GM21360 (cell line): ENCODE measurements at regions not wholly inside any gene's neighbourhood (a gene's known extent, or its start where the extent isn't known, plus 50 kb on each side); places are given as distances from the start of the nearest gene placed in this dataset.
"Not testable (repeated sequence)": the region's sequence is repeated elsewhere in the genome, so short reads cannot be mapped to it uniquely, and the experiment has no call there.

Experiments used
- ATAC-seq: cut with Tn5 transposase; IDR thresholded peaks from one replicate; pipeline ENCODE4 v1.9.1; 2021; ENCODE audit warnings: mild to moderate bottlenecking, moderate library complexity; ENCODE audit not compliant: unreplicated experiment

GRCh38 chr10:109809954-109810353 lies 113.4 kb downstream of the XPNPEP1 start:
- ATAC-seq: not testable (repeated sequence)

DNA sequence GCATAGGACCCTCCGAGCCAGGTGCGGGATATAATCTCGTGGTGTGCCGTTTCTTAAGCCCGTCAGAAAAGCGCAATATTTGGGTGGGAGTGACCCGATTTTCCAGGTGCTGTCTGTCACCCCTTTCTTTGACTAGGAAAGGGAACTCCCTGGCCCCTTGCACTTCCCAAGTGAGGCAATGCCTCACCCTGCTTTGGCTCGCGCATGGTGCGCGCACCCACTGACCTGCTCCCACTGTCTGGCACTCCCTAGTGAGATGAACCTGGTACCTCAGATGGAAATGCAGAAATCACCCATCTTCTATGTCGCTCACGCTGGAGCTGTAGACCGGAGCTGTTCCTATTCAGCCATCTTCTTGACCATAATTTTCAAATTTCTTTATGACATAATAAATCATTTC lies 122.1 kb downstream of the XPNPEP1 start:
- not testable (repeated sequence) for ATAC-seq

GRCh38 chr10:109790647-109791046 lies 132.7 kb downstream of the XPNPEP1 start:
- ATAC-seq: no peak

GRCh38 chr10:109784236-109784635 lies 139.1 kb downstream of the XPNPEP1 start:
- ATAC-seq: no peak

DNA sequence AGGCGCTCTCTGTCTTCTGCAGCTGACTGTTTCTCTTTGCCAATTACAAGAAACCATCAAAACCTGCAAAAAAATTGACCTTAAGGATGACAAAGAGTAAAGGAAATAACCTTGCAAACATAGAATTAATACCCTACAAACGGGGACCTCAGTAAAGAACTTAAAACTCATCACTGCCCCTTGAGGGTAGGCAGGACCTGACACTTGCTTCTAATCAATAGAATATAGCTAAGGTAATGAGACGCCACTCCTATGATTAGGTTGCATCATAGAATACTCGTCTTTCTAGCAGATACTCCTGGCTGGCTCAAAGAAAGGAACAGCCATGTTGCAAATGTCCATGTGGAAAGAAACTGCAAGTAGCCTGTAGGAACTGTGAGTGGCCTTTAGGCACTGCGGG lies 140.0 kb downstream of the XPNPEP1 start:
- no peak for ATAC-seq

- ATAC-seq: no peak
These were observed 142.3 kb downstream of the XPNPEP1 start for GRCh38 chr10:109780997-109781396.

GRCh38 chr10:109778993-109779392 lies 144.3 kb downstream of the XPNPEP1 start:
- ATAC-seq: no peak

GRCh38 chr10:109774121-109774440 lies 149.2 kb downstream of the XPNPEP1 start:
- ATAC-seq: no peak

DNA sequence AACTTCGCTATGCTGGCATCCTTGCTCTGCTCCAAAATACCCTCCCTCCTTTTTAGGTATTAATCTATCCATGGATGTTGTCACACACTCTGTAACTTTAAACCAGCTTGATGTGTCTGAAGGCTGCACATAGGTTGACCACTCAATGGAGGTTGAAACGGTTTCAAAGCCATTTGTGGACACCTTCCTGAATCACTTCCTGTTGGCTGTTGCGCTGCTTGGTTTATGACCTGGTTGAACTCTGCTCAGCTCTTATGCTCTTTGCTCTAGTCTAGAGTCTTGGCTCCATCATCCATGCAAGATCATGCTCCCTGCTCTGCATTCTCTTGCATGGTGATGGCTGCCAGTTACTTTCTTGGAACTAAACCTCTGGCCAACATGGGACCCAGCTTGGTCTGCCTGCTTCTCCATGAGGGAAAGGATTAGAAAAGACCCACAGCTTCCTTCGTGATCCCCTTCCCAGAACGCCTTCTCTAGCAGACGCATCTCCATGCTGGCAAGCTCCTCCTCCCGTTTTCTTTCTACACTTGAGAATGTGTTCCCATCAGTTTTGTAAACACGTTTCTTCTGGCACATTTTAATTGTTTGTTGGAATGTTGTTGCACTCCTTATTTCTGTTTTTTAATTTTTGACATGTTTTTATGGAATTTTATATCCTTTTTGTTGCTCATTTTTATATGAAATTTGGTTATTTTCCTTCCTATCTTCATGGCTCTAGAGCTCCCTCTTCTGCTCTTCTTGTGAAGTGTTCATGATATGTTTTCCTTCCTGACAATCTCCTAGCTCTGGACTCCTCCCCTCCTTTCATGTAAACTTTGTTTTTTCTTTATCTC lies 149.8 kb downstream of the XPNPEP1 start:
- no peak for ATAC-seq

DNA sequence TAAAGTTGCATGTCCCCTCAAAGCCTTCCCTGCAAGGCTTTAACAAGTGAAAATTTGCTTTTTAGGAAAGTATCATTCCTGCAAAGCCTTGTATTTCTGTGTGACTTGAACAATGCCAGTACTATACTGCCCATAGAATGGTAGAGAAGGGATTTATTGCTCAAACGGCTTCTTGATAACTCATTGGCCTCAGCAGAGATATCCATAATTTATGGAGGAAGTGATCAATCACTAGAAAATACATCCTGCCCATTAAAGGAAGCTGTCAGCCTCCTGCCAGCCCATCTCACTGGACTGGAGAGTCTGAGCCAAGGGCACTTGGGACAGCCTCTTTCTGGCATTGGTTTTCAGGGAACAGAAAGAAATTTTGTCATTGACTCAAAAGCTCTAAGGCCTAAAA lies 152.6 kb downstream of the XPNPEP1 start:
- no peak for ATAC-seq

GRCh38 chr10:109769966-109770365 lies 153.3 kb downstream of the XPNPEP1 start:
- ATAC-seq: no peak

DNA sequence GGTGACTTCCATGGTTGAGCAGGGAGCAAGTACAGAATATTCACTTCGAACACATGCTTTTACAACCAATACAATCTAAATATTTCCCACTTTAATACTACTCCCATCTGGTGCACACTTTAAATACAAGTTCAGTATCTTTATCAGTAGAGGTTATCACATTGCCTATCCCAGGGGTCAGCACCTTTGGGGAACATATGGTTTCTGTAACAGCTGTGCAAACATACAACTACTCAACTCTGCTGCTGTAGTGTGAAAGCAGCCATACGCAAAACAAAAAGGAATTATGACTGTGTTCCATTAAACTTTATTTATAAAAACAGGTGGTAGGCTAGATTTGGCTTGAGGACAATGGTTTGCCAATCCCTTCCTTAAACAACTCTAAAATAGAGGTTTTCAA lies 157.5 kb downstream of the XPNPEP1 start:
- ATAC-seq: no peak

DNA sequence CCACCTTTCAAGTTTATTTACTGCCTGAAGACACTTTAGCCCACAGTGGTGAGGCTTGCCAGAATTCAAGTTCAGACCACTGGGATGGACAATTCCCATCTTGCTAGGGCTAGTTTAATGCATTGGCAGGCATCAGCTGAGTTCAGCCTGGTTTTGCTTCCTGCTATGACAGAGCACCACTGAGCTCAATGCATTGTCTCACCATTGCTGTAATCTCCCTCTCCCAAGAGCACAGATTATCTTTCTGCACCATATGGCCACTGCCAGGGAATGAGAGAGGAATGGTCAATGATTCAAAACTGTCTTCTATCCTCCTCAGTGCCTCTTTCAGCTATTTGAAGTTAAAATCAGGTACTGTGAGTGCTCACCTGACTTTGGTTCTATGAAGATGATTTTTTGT lies 160.8 kb downstream of the XPNPEP1 start:
- ATAC-seq: no peak

DNA sequence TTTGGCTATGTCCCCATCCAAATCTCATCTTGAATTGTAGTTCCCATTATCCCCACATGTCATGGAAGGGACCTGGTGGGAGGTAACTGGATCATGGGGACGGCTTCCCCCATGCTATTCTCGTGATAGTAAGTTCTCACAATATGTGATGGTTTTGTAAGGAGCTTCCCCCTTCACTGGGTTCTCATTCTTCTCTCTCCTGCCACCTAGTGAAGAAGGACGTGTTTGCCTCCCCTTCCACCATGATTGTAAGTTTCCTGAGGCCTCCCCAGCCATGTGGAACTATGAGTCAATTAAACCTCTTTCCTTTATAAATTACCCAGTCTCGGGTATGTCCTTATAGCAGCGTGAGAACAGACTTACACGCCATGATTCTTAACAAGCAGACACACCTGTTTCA lies 165.6 kb downstream of the XPNPEP1 start:
- not testable (repeated sequence) for ATAC-seq

GRCh38 chr10:109746861-109747260 lies 176.4 kb downstream of the XPNPEP1 start:
- ATAC-seq: no peak

- ATAC-seq: no peak
These were observed 179.3 kb downstream of the XPNPEP1 start for GRCh38 chr10:109744020-109744419.

GRCh38 chr10:109743574-109743973 lies 179.7 kb downstream of the XPNPEP1 start:
- no peak for ATAC-seq

DNA sequence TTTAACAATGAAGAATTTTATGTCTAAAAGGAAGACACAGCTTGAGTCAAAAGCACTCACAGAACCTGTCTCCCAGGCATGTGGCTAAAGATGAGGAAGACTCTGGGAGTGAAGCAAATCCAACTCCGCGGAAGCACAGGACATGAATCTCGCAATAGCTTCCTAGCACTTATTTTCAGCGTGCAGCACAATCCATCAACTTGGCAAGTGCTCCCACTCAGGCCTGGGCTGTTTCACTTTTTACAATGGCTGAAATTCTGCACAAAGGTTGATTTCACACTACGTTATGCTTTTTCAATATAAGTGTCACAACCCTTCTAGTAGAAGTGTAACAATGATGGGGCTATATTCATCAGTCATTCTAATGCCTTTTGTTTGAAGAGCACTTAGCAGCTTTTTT lies 180.2 kb downstream of the XPNPEP1 start:
- no peak for ATAC-seq

- no peak for ATAC-seq
These were observed 181.6 kb downstream of the XPNPEP1 start for GRCh38 chr10:109741712-109742111.

DNA sequence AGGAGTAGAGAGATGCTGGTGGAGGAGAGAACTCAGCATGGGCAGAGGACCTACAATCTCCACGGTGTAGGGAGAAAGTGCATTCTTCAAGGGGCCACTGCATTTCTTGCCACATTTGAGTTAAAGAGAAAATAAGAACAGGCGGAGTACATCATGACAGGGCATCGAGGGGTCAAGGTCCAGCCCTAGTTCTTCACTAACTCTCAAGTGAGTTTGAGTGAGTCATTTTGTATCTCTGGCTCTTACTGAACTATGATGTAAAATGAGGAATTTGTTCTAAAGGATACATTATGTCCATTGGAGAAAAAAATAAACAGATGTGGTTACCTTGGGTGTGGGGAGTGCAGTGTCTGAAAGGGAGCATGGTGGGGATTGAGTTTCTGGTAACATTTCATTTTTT lies 182.9 kb downstream of the XPNPEP1 start:
- no peak for ATAC-seq

DNA sequence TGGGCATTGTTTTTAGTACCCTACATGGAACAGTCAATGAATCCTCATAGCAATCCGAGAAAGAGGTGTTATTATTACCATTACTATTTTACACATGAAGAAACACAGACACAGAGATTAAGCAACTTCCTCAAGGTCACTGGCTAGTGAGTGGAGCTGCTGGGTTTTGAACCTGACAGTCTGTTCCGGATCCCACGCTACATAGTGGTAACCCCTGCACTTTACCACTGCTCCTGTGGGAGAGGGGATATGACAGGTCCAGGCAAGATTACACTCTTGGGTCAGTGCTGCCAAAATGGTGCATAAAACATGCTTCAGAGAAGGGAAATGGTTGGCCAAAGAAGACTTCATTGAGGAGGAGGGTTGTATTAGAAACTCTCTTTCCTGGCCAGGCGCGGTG lies 185.7 kb downstream of the XPNPEP1 start:
- no peak for ATAC-seq

- no peak for ATAC-seq
These were observed 186.3 kb downstream of the XPNPEP1 start for GRCh38 chr10:109737009-109737408.

GRCh38 chr10:109735776-109736175 lies 187.5 kb downstream of the XPNPEP1 start:
- no peak for ATAC-seq
